Testis (tissue), 2 donors: ENCODE measurements at regions not wholly inside any gene's neighbourhood (a gene's known extent, or its start where the extent isn't known, plus 50 kb on each side); places are given as distances from the start of the nearest gene placed in this dataset.

ENCODE experiments used
- DNase-seq: peaks from one replicate; pipeline ENCODE4 v3.0.0-alpha.2; 2019
- H3K27ac ChIP-seq, 2 donors: fragments of 200-600 bp; sonication (generic); one replicate each; pipeline ENCODE4 v1.5.1; 2019
- H3K27me3 ChIP-seq: fragments of 200-600 bp; sonication (generic); one replicate; pipeline ENCODE4 v1.5.1; 2019
- H3K36me3 ChIP-seq: fragments of 200-600 bp; sonication (generic); one replicate; pipeline ENCODE4 v1.5.1; 2017; ENCODE audit warnings: low read depth; ENCODE audit errors: missing control alignments
- H3K4me1 ChIP-seq: fragments of 200-600 bp; sonication (generic); one replicate; pipeline ENCODE4 v1.5.1; 2019
- H3K4me3 ChIP-seq, 2 donors: fragments of 200-600 bp; sonication (generic); one replicate each; pipeline ENCODE4 v1.5.1; 2017 to 2019
- H3K9me3 ChIP-seq: fragments of 200-600 bp; sonication (generic); one replicate; pipeline ENCODE4 v1.5.1; 2017
- POLR2A ChIP-seq: fragments of 450-650 bp; IDR thresholded peaks from one replicate; pipeline ENCODE4 v1.6.1; 2017; ENCODE audit warnings: antibody characterized with exemption, mild to moderate bottlenecking, moderate library complexity
- WGBS, 2 donors: methylation state at CpG; one replicate each; pipeline ENCODE4 v1.1.5; 2018; 5-methylcytosine and 5-hydroxymethylcytosine counted together
- intact Hi-C: fragments of 100-400 bp; cut with DNase I; formaldehyde crosslinking; loops from one replicate; pipeline ENCODE4 v1.15.1; 2023; ENCODE audit warnings: low total_unique reads
- TF ChIP-seq, protein P1 (sequence below), 3 experiments: fragments of 450-650 bp in 2 of 3; fragments of 200-600 bp in 1 of 3; sonication (generic) in 1 of 3; IDR thresholded peaks; one replicate each; pipeline ENCODE4 v1.5.1; 2016 to 2019; ENCODE audit warnings: antibody characterized with exemption in 3 of 3, mild to moderate bottlenecking in 2 of 3, moderate library complexity in 1 of 3

DNA sequence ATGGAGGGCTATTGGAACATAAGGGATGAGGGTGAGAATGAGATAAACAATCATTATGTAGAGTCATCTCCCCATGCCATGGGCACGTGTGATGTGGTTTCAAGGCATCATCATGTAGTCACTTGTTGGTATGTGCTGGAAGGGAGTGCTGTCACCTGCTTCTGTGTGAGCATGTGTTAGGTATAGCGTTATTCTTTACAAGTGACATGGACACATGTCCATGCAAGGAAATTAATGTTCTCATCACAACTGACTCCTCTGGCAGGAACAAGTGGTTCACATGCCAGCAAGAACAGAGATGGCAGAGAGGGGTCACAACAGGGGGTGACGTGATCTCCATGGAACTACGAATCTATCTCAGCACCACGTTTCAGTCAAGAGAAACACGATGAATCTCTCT, 815.8 kb downstream of the BCL11B start:
- DNase-seq = no peak
- WGBS, 2 donors = 85 to 87% methylated on average over 6 of the region's 6 CpGs
- no peak for TF ChIP-seq POLR2A
- H3K36me3 ChIP-seq = no peaks in the 10 kb centered on the region
- H3K27ac ChIP-seq = no peak overlapping the region
- no peak overlapping the region for H3K4me3 ChIP-seq
- no peaks in the 10 kb centered on the region for H3K9me3 ChIP-seq
- no peaks in the 10 kb centered on the region for H3K4me1 ChIP-seq
- H3K27me3 ChIP-seq = no peaks in the 10 kb centered on the region
- intact Hi-C loops = no loop called here

DNA sequence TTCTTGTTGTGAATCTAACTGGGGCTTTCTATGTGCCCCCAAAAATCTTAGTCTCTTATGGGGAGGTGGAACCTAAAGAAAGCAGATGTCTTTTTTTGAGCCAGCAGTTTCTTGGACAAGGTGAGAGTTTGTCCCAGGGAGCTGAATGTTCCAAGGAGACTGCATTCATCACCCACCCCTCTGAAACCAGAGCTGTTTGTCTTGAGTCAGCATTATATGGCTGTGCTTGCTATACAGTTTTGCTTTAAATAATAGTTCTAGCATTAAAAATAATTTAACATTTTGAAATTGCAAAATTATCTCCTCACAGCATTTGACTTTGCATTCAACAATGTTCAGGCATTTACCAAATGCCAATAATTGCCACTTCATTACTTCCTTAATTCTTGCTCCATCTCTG, 813.3 kb downstream of the BCL11B start:
- Histone ChIP-seq H3K4me3 (no peak overlapping the region), H3K27ac (no peak overlapping the region), H3K36me3 (no peaks in the 10 kb centered on the region), H3K4me1 (no peaks in the 10 kb centered on the region), H3K27me3 (no peaks in the 10 kb centered on the region), H3K9me3 (no peaks in the 10 kb centered on the region)
- no peak for DNase-seq
- intact Hi-C loops = no loop called here
- TF ChIP-seq, protein P1, sequence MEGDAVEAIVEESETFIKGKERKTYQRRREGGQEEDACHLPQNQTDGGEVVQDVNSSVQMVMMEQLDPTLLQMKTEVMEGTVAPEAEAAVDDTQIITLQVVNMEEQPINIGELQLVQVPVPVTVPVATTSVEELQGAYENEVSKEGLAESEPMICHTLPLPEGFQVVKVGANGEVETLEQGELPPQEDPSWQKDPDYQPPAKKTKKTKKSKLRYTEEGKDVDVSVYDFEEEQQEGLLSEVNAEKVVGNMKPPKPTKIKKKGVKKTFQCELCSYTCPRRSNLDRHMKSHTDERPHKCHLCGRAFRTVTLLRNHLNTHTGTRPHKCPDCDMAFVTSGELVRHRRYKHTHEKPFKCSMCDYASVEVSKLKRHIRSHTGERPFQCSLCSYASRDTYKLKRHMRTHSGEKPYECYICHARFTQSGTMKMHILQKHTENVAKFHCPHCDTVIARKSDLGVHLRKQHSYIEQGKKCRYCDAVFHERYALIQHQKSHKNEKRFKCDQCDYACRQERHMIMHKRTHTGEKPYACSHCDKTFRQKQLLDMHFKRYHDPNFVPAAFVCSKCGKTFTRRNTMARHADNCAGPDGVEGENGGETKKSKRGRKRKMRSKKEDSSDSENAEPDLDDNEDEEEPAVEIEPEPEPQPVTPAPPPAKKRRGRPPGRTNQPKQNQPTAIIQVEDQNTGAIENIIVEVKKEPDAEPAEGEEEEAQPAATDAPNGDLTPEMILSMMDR (IDR thresholded peaks at IDR 0.05) = no peak
- TF ChIP-seq POLR2A = no peak

DNA sequence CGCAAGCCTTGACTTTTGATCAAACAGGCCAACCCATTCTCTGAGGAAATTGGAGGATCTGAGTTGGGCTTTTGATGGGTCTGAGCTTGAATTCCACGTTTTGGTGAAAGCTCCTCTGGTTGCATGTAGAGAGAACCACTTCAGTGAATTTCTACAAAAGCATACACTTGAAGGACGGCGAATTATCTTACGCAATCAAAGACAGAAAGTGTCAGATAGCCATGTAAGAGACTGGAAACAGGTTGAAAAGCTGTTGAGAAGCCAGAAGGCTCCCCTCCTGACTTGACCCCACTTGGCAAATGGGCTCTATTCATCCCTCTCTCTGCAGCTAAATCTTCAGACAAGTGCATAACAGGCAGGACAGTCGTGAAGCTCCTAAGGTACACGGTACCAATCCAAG, 809.1 kb downstream of the BCL11B start:
- H3K9me3 ChIP-seq = no peaks in the 10 kb centered on the region
- no peak overlapping the region for H3K4me3 ChIP-seq
- no peak for DNase-seq
- no peaks in the 10 kb centered on the region for H3K36me3 ChIP-seq
- no peaks in the 10 kb centered on the region for H3K4me1 ChIP-seq
- WGBS, 2 donors = 70 to 88% methylated on average over 7 of the region's 7 CpGs
- TF ChIP-seq, protein P1 (IDR thresholded peaks at IDR 0.05) = no peak
- no peak for TF ChIP-seq POLR2A
- H3K27me3 ChIP-seq = no peaks in the 10 kb centered on the region
- intact Hi-C loops = no loop called here
- H3K27ac ChIP-seq = no peak overlapping the region

DNA sequence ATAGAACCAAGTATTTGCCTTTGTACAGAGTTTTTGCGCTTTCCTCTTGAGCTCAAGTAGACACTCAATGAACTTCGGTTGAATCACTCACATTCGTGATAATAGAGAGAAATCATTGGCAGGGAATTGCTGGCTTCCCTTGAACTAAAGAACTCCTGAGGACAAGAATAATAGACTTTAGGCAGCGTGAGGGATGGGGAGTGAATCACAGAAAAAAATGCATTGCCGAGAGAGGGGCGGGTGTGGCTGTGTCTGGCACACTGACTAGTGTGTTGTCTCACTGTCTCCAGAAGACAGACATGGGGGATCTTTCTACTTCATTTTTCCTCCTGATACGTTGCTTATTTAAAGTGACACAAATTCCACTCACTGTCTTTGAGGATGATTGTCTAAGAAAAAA, 805.2 kb downstream of the BCL11B start:
- no peaks in the 10 kb centered on the region for H3K9me3 ChIP-seq
- H3K27me3 ChIP-seq = no peaks in the 10 kb centered on the region
- intact Hi-C loops = no loop called here
- no peak for DNase-seq
- no peak for TF ChIP-seq POLR2A
- TF ChIP-seq, protein P1 (IDR thresholded peaks at IDR 0.05) = no peak
- H3K4me1 ChIP-seq = no peaks in the 10 kb centered on the region
- H3K4me3 ChIP-seq = no peak overlapping the region
- H3K36me3 ChIP-seq = no peaks in the 10 kb centered on the region
- no peak overlapping the region for H3K27ac ChIP-seq
- 80 to 81% methylated on average over 7 of the region's 7 CpGs for WGBS, 2 donors

DNA sequence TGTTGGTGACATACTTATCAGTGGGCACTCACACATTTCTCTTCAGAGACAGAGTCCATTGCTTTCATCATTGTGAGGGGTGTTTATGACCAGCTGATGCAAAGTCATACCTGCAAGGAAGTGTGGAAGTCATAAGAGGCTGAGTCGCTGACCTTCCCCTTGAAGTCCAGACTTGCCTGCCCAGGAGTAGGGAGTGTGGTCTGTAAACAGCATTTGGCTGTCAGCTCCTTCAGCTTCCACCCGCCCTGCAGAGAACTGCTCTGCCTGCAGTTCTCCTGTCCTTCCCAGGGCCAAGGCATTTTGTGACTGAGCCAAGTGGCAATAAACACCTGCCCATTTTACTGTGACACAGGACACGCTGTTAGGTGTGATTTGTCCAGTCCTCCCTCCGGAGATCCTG, 801.3 kb downstream of the BCL11B start:
- Histone ChIP-seq H3K4me1 (no peaks in the 10 kb centered on the region), H3K27me3 (no peaks in the 10 kb centered on the region), H3K27ac (no peak overlapping the region), H3K9me3 (no peaks in the 10 kb centered on the region), H3K4me3 (no peak overlapping the region), H3K36me3 (no peaks in the 10 kb centered on the region)
- TF ChIP-seq, protein P1 (IDR thresholded peaks at IDR 0.05) = no peak
- TF ChIP-seq POLR2A = no peak
- intact Hi-C loops = no loop called here
- DNase-seq = no peak
- 64 to 76% methylated on average over 4 of the region's 4 CpGs for WGBS, 2 donors
